ENCODE measurements at regions not wholly inside any gene's neighbourhood (a gene's known extent, or its start where the extent isn't known, plus 50 kb on each side); places are given as distances from the start of the nearest gene placed in this dataset.

GRCh38 chr22:49156662-49157285 lies 670.9 kb downstream of the BRD1 start:
- in situ Hi-C loops (cut with MboI; ENCODE audit: low sequenced_read_pairs), result no loop called here

DNA sequence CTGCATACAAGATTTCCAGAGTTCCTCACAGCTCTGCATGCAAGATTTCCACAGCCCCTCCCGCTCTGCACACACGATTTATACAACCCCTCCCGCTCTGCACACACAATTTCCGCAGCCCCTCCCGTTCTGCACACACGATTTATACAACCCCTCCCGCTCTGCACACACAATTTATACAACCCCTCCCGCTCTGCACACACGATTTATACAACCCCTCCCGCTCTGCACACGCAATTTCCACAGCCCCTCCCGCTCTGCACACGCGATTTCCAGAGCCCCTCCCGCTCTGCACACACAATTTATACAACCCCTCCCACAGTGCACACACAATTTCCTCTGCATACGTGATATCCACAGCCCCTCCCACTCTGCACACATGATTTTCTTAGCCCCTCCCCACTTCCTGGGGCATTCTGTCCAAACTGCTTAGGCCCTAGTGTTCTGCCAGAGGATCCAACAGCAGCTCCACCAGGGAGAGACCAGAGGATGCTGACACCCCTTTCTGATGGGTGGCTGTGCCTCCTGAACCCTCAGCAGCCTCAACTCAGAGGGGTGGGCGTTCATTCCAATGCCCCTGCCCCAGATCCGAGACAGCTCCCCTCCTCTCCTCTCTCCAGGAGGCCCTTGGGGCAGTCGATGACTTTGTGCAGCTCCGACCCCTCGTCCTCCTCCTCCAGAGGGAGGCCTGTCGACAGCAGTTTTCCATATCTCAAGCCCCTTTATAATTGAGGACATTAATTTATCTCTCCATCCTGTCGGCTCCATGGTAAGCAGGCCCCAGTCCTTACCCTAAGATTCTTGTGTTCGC lies 671.7 kb downstream of the BRD1 start:
- in situ Hi-C loops (cut with MboI; ENCODE audit: low sequenced_read_pairs), result no loop called here

- in situ Hi-C loops (cut with MboI; ENCODE audit: low sequenced_read_pairs), result no loop called here
Observed at GRCh38 chr22:49155039-49155769, 672.5 kb downstream of the BRD1 start.

DNA sequence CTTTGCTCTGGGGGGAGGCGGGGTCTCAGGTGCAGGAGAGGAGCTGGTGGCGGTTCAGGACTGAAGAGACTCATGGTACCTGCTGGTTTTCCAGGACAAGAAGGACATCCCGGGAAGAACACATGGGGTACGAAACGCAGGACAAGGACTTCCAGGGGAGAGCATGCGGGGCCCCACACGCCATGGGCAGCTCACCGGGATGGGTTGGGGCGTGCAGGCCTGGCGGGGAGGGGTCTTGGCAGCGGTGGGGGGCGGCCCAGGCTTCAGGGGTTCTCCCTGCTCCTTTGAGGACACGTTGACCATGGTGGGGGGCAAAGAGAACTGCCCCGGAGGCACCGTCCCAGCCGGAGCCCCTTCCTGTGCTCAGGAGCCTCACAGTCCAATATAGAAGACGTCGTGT lies 673.2 kb downstream of the BRD1 start:
- in situ Hi-C loops (cut with MboI; ENCODE audit: low sequenced_read_pairs), result no loop called here

GRCh38 chr22:49153921-49154320 lies 673.8 kb downstream of the BRD1 start:
- in situ Hi-C loops (cut with MboI; ENCODE audit: low sequenced_read_pairs), result no loop called here

GRCh38 chr22:49152939-49153770 lies 674.5 kb downstream of the BRD1 start:
- in situ Hi-C loops (cut with MboI; ENCODE audit: low sequenced_read_pairs), result no loop called here

DNA sequence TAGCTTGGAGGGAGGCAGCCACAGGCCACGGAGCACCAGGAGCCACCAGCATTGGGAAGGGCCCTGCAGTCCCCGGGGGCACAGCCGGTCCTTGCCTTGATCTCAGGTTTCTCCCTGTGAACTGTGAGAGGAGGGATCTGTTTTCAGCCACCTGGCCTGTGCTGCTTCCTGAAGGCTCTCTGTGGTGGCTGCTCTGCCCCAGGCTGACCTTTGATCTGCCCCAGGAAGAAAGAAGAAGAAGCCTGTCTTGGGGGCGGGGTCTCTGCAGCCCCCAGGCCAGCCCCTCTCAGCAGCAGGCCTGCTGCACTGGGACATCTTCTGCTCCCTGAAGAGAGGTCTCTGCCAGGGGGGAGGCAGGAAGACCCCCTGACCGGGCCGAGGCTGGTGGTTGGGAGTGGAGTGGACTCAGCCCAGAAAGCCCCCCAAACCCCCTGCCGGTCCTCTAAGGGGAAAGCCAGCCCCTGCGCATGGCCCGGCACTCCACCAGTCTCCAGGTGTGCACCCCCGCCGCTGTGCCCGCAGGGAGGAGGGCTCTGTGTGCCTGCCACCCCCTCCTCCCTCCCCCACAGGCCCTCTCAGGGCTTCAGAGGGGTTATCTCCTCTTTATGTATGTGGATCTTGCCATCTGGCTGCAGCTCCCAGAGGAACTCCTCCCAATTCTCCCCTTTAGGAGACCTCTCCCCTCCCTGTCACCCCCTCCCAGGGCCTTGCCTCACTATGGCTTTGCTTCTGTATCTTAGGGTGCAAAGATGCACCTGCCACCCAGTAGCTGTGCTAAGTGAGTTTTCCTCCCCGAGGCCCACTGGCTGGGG lies 675.3 kb downstream of the BRD1 start:
- in situ Hi-C loops (cut with MboI; ENCODE audit: low sequenced_read_pairs), result no loop called here

DNA sequence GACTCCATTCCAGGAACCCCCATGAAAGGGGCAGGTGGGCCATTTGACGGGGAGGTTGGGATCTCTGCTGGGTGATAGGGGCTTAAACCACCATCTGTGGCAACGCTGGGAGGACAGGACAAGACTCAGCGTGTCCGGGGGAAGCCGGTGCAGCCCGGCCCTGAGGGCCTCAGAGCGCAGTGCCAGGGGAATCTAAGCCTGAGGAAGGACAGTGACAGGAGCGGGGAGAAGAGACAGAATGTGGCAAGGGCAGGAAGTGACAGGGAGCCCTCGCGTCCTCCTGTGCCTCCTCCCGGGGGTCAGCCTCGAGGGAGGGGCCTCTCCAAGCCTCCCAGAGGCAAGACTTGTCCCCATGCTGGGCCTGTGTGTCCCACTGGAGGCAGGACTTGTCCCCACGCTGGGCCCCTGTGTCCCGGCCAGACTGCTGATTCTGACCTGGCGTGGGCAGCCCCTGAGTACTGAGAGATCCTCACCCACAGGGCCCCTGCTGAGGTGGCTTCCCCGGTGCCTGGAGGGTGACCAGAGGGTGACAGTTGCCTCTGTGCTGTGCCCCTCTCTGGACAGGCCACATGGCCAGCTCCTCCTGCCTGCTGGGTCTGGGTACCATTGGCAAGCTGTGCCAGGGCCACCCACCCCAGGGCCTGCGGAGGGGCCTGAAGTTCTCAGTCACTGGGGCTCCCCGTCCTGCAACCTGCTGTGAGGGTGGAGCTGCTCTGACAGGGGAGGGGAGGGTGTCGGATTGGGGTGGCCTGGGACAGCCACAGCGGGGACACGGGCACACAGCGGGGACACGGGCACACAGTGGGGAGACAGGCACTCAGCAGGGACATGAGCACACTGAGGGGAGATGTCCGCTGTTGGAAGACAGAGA lies 676.2 kb downstream of the BRD1 start:
- in situ Hi-C loops (cut with MboI; ENCODE audit: low sequenced_read_pairs), result no loop called here

GRCh38 chr22:49150801-49151221 lies 676.9 kb downstream of the BRD1 start:
- in situ Hi-C loops (cut with MboI; ENCODE audit: low sequenced_read_pairs), result no loop called here

- in situ Hi-C loops (cut with MboI; ENCODE audit: low sequenced_read_pairs), result no loop called here
Observed at GRCh38 chr22:49149721-49150608, 677.7 kb downstream of the BRD1 start.

GRCh38 chr22:49148895-49149418 lies 678.7 kb downstream of the BRD1 start:
- in situ Hi-C loops (cut with MboI; ENCODE audit: low sequenced_read_pairs), result no loop called here

GRCh38 chr22:49147617-49148175 lies 680.0 kb downstream of the BRD1 start:
- in situ Hi-C loops (cut with MboI; ENCODE audit: low sequenced_read_pairs), result no loop called here

GRCh38 chr22:49147171-49147570 lies 680.5 kb downstream of the BRD1 start:
- in situ Hi-C loops (cut with MboI; ENCODE audit: low sequenced_read_pairs), result no loop called here

- in situ Hi-C loops (cut with MboI; ENCODE audit: low sequenced_read_pairs), result no loop called here
Observed at GRCh38 chr22:49146511-49146910, 681.2 kb downstream of the BRD1 start.

DNA sequence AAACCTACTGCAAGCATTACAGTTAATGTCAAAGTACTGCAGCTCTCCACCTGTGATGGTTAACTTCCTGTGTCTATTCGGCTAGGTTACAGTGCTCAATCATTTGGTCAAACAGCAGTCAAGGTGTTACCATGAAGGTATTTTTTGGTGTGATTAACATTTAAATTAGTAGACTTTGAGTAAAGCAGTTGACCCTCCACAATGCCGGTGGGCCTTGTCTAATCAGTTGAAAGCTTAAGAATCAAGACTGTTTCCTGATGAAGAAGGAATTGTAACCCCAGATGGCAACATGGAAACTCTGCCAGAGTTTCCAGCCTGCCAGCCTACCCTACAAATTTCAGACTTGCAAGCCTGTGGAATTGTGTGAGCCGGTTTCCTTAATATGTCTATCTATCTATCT lies 683.9 kb downstream of the BRD1 start:
- in situ Hi-C loops (cut with MboI; ENCODE audit: low sequenced_read_pairs), result no loop called here

GRCh38 chr22:49142891-49143290 lies 684.8 kb downstream of the BRD1 start:
- in situ Hi-C loops (cut with MboI; ENCODE audit: low sequenced_read_pairs), result no loop called here

DNA sequence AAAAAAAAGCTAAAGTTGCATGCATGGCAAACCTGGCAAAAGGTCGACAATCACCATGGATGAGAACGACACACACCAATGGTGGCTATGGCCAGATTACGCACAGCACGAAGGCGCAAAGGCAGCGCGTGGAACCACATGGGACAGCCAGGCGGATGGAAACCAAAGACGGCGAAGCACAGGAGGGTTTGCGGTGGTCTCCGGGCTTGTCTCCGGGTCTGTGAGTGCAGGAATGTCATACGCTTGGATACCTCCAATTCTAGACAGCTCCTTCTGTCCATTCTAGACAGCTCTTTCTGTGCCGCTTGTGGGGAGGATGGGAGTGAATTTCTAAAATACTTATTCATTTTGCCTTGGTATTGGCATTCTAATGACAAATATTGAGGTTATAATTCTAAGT lies 685.4 kb downstream of the BRD1 start:
- in situ Hi-C loops (cut with MboI; ENCODE audit: low sequenced_read_pairs), result no loop called here

GRCh38 chr22:49141761-49142160 lies 685.9 kb downstream of the BRD1 start:
- in situ Hi-C loops (cut with MboI; ENCODE audit: low sequenced_read_pairs), result no loop called here
